HG03025 (cell line): ENCODE measurements at regions not wholly inside any gene's neighbourhood (a gene's known extent, or its start where the extent isn't known, plus 50 kb on each side); places are given as distances from the start of the nearest gene placed in this dataset.

ENCODE experiments used
- ATAC-seq: cut with Tn5 transposase; IDR thresholded peaks from one replicate; pipeline ENCODE4 v1.9.1; 2021; ENCODE audit warnings: mild to moderate bottlenecking, moderate library complexity; ENCODE audit not compliant: unreplicated experiment, low FRiP score

GRCh38 chr18:22033085-22033484 lies 136.3 kb upstream of the GATA6 start:
- no peak for ATAC-seq

DNA sequence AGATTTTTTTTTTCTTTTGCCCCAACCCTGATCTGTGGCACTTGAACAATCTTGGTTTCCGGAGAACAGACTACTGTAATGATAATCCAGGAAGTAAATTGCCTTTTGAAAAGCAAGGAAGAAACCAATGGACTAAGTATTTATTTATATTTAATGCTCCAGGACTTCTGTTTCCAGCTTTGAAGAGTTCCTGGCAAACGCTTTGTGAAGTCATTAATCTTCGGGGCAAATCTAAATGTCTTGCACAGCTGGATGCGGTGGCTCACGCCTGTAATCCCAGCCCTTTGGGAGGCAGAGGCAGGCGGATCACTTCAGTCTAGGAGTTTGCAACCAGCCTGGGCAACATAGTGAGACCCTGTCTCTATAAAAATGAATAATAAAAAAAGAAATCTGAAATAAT lies 135.1 kb upstream of the GATA6 start:
- ATAC-seq = no peak

GRCh38 chr18:22040533-22040932 lies 128.9 kb upstream of the GATA6 start:
- ATAC-seq = no peak

GRCh38 chr18:22043837-22044236 lies 125.6 kb upstream of the GATA6 start:
- ATAC-seq = no peak

- ATAC-seq = no peak
Measured at GRCh38 chr18:22044474-22045220, 124.7 kb upstream of the GATA6 start.

GRCh38 chr18:22045221-22045918 lies 124.0 kb upstream of the GATA6 start:
- ATAC-seq = no peak

GRCh38 chr18:22046473-22046872 lies 122.9 kb upstream of the GATA6 start:
- ATAC-seq = no peak

DNA sequence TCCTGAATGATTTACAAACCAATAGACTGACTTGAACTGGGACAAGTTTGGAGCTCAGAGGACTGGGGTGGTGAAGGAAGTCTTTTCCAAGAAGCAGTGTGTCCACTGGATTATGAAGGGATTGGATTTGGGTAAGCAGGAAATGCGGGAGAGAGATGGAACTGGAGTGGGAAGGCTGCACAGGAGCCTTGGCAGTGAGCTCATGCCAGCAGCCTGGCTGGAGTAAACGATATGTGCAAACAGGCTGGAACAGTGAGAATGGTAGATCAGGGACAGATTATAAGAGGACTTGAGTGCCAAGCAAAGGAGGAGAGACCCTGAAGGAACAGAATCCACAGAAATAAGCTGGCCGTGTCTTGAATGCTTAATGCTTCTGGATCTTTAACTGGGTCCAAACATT lies 121.9 kb upstream of the GATA6 start:
- ATAC-seq = no peak

GRCh38 chr18:22048221-22048620 lies 121.2 kb upstream of the GATA6 start:
- ATAC-seq = no peak

GRCh38 chr18:22048932-22049615 lies 120.3 kb upstream of the GATA6 start:
- ATAC-seq = no peak

DNA sequence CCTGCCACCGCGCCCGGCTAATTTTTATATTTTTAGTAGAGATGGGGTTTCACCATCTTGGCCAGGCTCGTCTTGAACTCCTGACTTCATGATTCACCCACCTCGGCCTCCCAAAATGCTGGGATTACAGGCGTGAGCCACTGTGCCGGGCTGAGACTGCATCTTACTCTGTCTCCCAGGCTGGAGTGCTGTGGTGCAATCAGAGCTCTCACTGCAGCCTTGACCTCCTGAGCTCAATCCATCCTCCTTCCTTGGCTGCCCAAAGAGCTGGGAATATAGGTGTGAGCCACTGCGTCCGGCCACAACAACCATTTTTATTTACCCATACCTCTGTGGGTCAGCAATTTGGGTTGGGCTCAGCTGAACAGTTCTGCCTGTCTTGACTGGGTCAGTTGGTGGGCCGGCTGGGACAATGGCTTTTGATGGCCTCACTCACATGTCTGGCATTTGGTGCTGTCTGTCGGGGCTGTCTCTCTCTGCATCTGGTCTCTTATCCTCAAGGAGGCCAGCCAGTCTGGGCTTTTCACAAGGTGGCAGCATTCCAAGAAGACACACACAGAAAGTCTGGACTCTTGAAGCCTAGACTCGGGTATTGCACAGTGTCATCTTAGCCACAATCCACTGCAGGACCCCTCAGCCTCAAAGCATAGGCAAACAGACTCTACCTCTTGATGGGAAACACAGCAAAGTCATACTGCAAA lies 116.8 kb upstream of the GATA6 start:
- no peak for ATAC-seq

DNA sequence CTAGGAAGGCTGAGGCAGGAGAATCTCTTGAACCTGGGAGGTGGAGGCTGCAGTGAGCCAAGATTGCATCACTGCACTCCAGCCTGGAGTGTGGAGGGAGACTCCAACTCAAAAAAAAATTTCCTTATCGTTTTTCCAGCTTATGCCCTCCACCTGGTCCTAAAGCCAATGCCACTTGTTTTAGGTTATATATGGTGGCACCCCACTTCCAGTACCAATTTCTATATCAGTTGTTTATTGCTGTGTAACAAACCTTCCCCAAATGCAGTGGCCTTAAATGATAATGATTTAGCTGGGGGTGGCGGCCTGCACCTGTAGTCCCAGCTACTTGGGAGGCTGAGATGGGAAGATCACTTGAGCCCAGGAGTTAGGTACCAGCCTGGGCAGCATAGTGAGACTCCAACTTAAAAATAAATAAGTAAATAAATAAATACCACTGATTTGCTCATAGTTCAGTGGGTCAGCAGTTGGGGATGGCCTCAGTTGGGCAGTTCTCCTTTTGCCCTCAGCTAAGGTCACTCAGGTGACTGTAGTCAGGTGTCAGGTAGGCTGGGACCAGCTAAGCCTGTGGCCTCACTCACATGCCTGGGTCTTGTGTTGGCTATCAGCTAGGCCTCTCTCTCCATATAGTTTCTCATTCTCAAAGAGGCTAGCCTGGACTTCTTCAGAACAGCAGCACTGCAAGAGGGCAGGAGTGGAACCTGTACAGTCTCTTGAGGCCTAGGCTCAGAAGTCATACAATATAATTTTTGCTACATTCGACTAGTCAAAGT lies 113.7 kb upstream of the GATA6 start:
- no peak for ATAC-seq

DNA sequence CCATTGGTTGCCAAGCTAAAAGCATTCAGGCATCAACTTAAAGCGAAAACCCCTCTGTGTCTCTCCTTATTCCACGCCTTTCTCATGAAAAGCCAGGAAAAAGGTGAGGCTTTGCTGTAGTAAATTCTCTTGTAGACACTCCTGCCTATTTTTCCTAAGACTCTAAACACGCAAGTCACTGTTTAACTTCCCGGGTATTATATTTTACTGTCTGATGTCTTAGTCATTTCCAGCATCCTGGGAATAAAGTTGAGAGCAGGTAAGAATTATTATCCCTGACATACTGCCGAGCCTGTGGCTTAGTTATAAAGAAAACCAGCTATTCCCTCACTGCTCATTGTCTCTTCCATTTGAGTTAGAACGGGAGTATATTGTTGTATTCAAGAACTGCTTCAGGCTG lies 112.4 kb upstream of the GATA6 start:
- no peak for ATAC-seq

DNA sequence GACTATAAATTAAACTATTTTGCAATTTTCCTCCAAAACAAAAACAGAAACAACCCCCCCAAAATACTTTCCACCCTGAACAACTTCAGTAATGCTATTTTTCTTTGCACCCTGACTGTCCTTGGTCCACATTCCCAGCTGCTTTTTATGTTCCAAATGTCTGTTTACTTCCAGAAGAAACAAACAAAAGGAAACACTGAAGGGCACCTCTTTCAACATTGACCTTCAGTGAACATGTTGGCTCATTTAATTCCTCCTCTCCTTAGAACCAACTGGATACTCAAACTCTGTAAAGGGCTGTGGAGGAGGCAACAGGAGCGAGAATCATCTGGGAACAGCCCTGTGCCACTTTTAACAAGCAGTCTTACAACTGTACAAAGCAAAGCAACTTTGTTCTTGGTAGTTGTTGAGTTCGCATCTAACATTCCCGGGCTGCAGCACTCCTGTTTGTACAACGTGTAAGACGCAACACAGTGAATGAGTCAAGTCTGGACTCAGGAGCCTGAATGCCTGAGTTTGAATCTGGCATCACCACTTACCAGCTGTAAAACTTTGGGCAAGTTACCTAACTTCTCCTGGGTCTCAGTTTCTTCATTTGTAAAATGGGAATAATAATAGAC lies 111.4 kb upstream of the GATA6 start:
- ATAC-seq = no peak

DNA sequence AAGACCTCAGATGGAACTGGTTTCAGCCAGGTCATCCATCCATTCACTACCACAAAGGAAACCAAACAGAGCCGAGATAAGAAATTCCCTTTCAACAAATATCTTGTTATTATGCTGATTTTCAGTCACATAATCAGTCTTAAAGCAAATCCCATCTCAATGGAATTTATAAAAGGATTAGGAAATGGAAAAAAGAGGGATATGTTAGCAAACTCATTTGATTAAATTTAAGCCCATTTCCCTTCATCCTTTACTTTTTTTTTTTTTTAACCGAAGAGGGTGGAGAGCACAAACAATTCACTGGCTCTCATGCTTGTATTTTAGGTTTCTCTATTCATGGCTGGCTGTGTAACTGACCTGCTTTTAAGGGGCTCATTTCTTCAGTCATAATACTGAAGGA lies 109.0 kb upstream of the GATA6 start:
- ATAC-seq = no peak

GRCh38 chr18:22063102-22063501 lies 106.3 kb upstream of the GATA6 start:
- ATAC-seq = no peak

- no peak for ATAC-seq
Measured at GRCh38 chr18:22063672-22064071, 105.7 kb upstream of the GATA6 start.

- no peak for ATAC-seq
Measured at GRCh38 chr18:22064581-22064980, 104.8 kb upstream of the GATA6 start.

GRCh38 chr18:22065311-22065710 lies 104.1 kb upstream of the GATA6 start:
- ATAC-seq = no peak

GRCh38 chr18:22066083-22066485 lies 103.3 kb upstream of the GATA6 start:
- ATAC-seq = no peak
